GM21381 (cell line): ENCODE measurements at regions not wholly inside any gene's neighbourhood (a gene's known extent, or its start where the extent isn't known, plus 50 kb on each side); places are given as distances from the start of the nearest gene placed in this dataset.

Experiments
- ATAC-seq: cut with Tn5 transposase; IDR thresholded peaks from one replicate; pipeline ENCODE4 v1.9.1; 2021; ENCODE audit warnings: mild to moderate bottlenecking, moderate library complexity; ENCODE audit not compliant: unreplicated experiment

GRCh38 chr4:164154416-164154815, 599.5 kb upstream of the SMIM31 start:
- ATAC-seq: no peak

GRCh38 chr4:164169591-164169990, 584.3 kb upstream of the SMIM31 start:
- ATAC-seq: no peak

GRCh38 chr4:164177153-164177552, 576.8 kb upstream of the SMIM31 start:
- ATAC-seq: no peak

- ATAC-seq: no peak
Measured at GRCh38 chr4:164177753-164178152, 576.2 kb upstream of the SMIM31 start.

- no peak for ATAC-seq
Measured at GRCh38 chr4:164188236-164188635, 565.7 kb upstream of the SMIM31 start.

- ATAC-seq: no peak
Measured at GRCh38 chr4:164192844-164193243, 561.1 kb upstream of the SMIM31 start.

GRCh38 chr4:164193676-164194075, 560.3 kb upstream of the SMIM31 start:
- no peak for ATAC-seq

GRCh38 chr4:164197556-164197955, 556.4 kb upstream of the SMIM31 start:
- ATAC-seq: no peak

GRCh38 chr4:164203476-164203875, 550.5 kb upstream of the SMIM31 start:
- no peak for ATAC-seq

- no peak for ATAC-seq
Measured at GRCh38 chr4:164204434-164204833, 549.5 kb upstream of the SMIM31 start.

- no peak for ATAC-seq
Measured at GRCh38 chr4:164207460-164207859, 546.5 kb upstream of the SMIM31 start.

- ATAC-seq: no peak
Measured at GRCh38 chr4:164210377-164210776, 543.6 kb upstream of the SMIM31 start.

GRCh38 chr4:164212134-164212533, 541.8 kb upstream of the SMIM31 start:
- no peak for ATAC-seq

GRCh38 chr4:164212714-164213113, 541.2 kb upstream of the SMIM31 start:
- ATAC-seq: no peak

- no peak for ATAC-seq
Measured at GRCh38 chr4:164215113-164215741, 538.7 kb upstream of the SMIM31 start.

GRCh38 chr4:164221631-164222030, 532.3 kb upstream of the SMIM31 start:
- ATAC-seq: no peak

GRCh38 chr4:164224871-164225270, 529.1 kb upstream of the SMIM31 start:
- no peak for ATAC-seq

GRCh38 chr4:164229255-164229654, 524.7 kb upstream of the SMIM31 start:
- no peak for ATAC-seq

GRCh38 chr4:164239433-164239832, 514.5 kb upstream of the SMIM31 start:
- ATAC-seq: no peak

GRCh38 chr4:164239976-164240375, 514.0 kb upstream of the SMIM31 start:
- no peak for ATAC-seq

- ATAC-seq: no peak
Measured at GRCh38 chr4:164251257-164251656, 502.7 kb upstream of the SMIM31 start.

GRCh38 chr4:164252286-164252685, 501.6 kb upstream of the SMIM31 start:
- ATAC-seq: no peak

GRCh38 chr4:164261831-164262230, 492.1 kb upstream of the SMIM31 start:
- ATAC-seq: no peak
